ENCODE measurements at regions not wholly inside any gene's neighbourhood (a gene's known extent, or its start where the extent isn't known, plus 50 kb on each side); places are given as distances from the start of the nearest gene placed in this dataset.

- no peak for DNase-seq
- Mint-ChIP-seq H3K4me1 (ENCODE audit: low read depth, unreplicated experiment) (no peaks in the 10 kb centered on the region), H3K9me3 (ENCODE audit: low read depth, unreplicated experiment) (peaks cover 13% of the 10 kb centered on the region), H3K27ac (ENCODE audit: unreplicated experiment) (no peak overlapping the region), H3K36me3 (ENCODE audit: insufficient read depth, unreplicated experiment) (no peaks in the 10 kb centered on the region), H3K27me3 (ENCODE audit: unreplicated experiment) (no peaks in the 10 kb centered on the region), H3K4me3 (ENCODE audit: low read depth, unreplicated experiment) (no peak overlapping the region)
- intact Hi-C loops (cut with micrococcal nuclease; ENCODE audit: unreplicated experiment): no loop called here
- CTCF ChIA-PET: no interaction called here
- no TSS peak for BruUV-seq (replicated peaks)
- TF ChIP-seq CTCF (IDR thresholded peaks at IDR 0.05; ENCODE audit: unreplicated experiment): no peak
Observed at GRCh38 chr2:60267122-60267521, 286.3 kb downstream of the BCL11A start.

GRCh38 chr2:60262178-60262577 is 291.3 kb downstream of the BCL11A start:
- peaks cover 13% of the 10 kb centered on the region for H3K9me3 Mint-ChIP-seq (ENCODE audit: low read depth, unreplicated experiment)
- TF ChIP-seq CTCF (IDR thresholded peaks at IDR 0.05; ENCODE audit: unreplicated experiment): no peak

GRCh38 chr2:60260639-60261296 is 292.7 kb downstream of the BCL11A start:
- DNase-seq: no peak
- peaks cover 10% of the 10 kb centered on the region for H3K9me3 Mint-ChIP-seq (ENCODE audit: low read depth, unreplicated experiment)
- BruUV-seq (replicated peaks): no TSS peak
- no peaks in the 10 kb centered on the region for H3K4me1 Mint-ChIP-seq (ENCODE audit: low read depth, unreplicated experiment)
- intact Hi-C loops (cut with micrococcal nuclease; ENCODE audit: unreplicated experiment): no loop called here
- no peak overlapping the region for H3K27ac Mint-ChIP-seq (ENCODE audit: unreplicated experiment)
- H3K27me3 Mint-ChIP-seq (ENCODE audit: unreplicated experiment): no peaks in the 10 kb centered on the region
- no peaks in the 10 kb centered on the region for H3K36me3 Mint-ChIP-seq (ENCODE audit: insufficient read depth, unreplicated experiment)
- CTCF ChIA-PET: interaction anchor here (0.8 kb wide), 1 partner anchor 12 kb away, joined by 3 read pairs; no protein-coding TSS in a partner anchor
- TF ChIP-seq CTCF (IDR thresholded peaks at IDR 0.05; ENCODE audit: unreplicated experiment): no peak
- no peak overlapping the region for H3K4me3 Mint-ChIP-seq (ENCODE audit: low read depth, unreplicated experiment)

More at GRCh38 chr2:60262178-60262577, 291.3 kb downstream of the BCL11A start:
- CTCF ChIA-PET: no interaction called here
- Mint-ChIP-seq H3K27ac (ENCODE audit: unreplicated experiment) (no peak overlapping the region), H3K36me3 (ENCODE audit: insufficient read depth, unreplicated experiment) (no peaks in the 10 kb centered on the region), H3K4me1 (ENCODE audit: low read depth, unreplicated experiment) (no peaks in the 10 kb centered on the region), H3K4me3 (ENCODE audit: low read depth, unreplicated experiment) (no peak overlapping the region), H3K27me3 (ENCODE audit: unreplicated experiment) (no peaks in the 10 kb centered on the region)
- DNase-seq: no peak
- no TSS peak for BruUV-seq (replicated peaks)
- intact Hi-C loops (cut with micrococcal nuclease; ENCODE audit: unreplicated experiment): no loop called here

GRCh38 chr2:60259781-60260180 is 293.7 kb downstream of the BCL11A start:
- Mint-ChIP-seq H3K4me1 (ENCODE audit: low read depth, unreplicated experiment) (no peaks in the 10 kb centered on the region), H3K27me3 (ENCODE audit: unreplicated experiment) (no peaks in the 10 kb centered on the region), H3K36me3 (ENCODE audit: insufficient read depth, unreplicated experiment) (no peaks in the 10 kb centered on the region), H3K9me3 (ENCODE audit: low read depth, unreplicated experiment) (peaks cover 6% of the 10 kb centered on the region), H3K4me3 (ENCODE audit: low read depth, unreplicated experiment) (no peak overlapping the region), H3K27ac (ENCODE audit: unreplicated experiment) (no peak overlapping the region)
- intact Hi-C loops (cut with micrococcal nuclease; ENCODE audit: unreplicated experiment): no loop called here
- CTCF ChIA-PET: interaction anchor here (0.6 kb wide), 2 partner anchors 452 to 1268 kb away, joined by 3 to 4 read pairs; no protein-coding TSS in a partner anchor
- no peak for TF ChIP-seq CTCF (IDR thresholded peaks at IDR 0.05; ENCODE audit: unreplicated experiment)
- DNase-seq: no peak
- BruUV-seq (replicated peaks): no TSS peak

All from Calu3 (cell line).